ENCODE measurements at regions not wholly inside any gene's neighbourhood (a gene's known extent, or its start where the extent isn't known, plus 50 kb on each side); places are given as distances from the start of the nearest gene placed in this dataset.
A peak's percentile ranks its signal among the peaks of the same experiment; 100 is the strongest.

- FAIRE-seq (no peak), DNase-seq (no peak)
- no peaks in the 10 kb centered on the region for H3K27me3 ChIP-seq (ENCODE audit: control insufficient read depth, insufficient read depth, low read length)
- H3K9ac ChIP-seq (ENCODE audit: low read length in 3 of 3): no peak overlapping the region
- no peak overlapping the region for H3K4me3 ChIP-seq (ENCODE audit: low read length in 3 of 3)
- peaks cover 7 to 35% (median 31%) of the 10 kb centered on the region in 3 donors for H3K4me1 ChIP-seq (ENCODE audit: control insufficient read depth in 2 of 3, insufficient read depth in 2 of 3, low read depth in 1 of 3, low read length in 3 of 3)
- no peaks in the 10 kb centered on the region for H3K9me3 ChIP-seq (ENCODE audit: control insufficient read depth in 2 of 3, insufficient read depth in 1 of 3, low read length in 3 of 3)
- TF ChIP-seq, protein P1, sequence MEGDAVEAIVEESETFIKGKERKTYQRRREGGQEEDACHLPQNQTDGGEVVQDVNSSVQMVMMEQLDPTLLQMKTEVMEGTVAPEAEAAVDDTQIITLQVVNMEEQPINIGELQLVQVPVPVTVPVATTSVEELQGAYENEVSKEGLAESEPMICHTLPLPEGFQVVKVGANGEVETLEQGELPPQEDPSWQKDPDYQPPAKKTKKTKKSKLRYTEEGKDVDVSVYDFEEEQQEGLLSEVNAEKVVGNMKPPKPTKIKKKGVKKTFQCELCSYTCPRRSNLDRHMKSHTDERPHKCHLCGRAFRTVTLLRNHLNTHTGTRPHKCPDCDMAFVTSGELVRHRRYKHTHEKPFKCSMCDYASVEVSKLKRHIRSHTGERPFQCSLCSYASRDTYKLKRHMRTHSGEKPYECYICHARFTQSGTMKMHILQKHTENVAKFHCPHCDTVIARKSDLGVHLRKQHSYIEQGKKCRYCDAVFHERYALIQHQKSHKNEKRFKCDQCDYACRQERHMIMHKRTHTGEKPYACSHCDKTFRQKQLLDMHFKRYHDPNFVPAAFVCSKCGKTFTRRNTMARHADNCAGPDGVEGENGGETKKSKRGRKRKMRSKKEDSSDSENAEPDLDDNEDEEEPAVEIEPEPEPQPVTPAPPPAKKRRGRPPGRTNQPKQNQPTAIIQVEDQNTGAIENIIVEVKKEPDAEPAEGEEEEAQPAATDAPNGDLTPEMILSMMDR (IDR thresholded peaks at IDR 0.05; ENCODE audit: borderline replicate concordance, extremely low read depth, insufficient read depth): no peak
- intact Hi-C loops (cut with DNase I): no loop called here
- no peak overlapping the region for H3K27ac ChIP-seq (ENCODE audit: low read depth in 2 of 2, low read length in 2 of 2)
- no peaks in the 10 kb centered on the region for H3K36me3 ChIP-seq (ENCODE audit: control insufficient read depth in 2 of 3, insufficient read depth in 3 of 3, low read length in 3 of 3)
Measured at GRCh38 chr7:47043304-47043703, 538.6 kb downstream of the TNS3 start.

GRCh38 chr7:47042669-47043068, 539.2 kb downstream of the TNS3 start:
- DNase-seq (no peak), FAIRE-seq (no peak)
- H3K27ac ChIP-seq (ENCODE audit: low read depth in 2 of 2, low read length in 2 of 2): no peak overlapping the region
- H3K4me3 ChIP-seq (ENCODE audit: low read length in 3 of 3): no peak overlapping the region
- H3K27me3 ChIP-seq (ENCODE audit: control insufficient read depth, insufficient read depth, low read length): no peaks in the 10 kb centered on the region
- no peaks in the 10 kb centered on the region for H3K9me3 ChIP-seq (ENCODE audit: control insufficient read depth in 2 of 3, insufficient read depth in 1 of 3, low read length in 3 of 3)
- peaks cover 7 to 34% (median 28%) of the 10 kb centered on the region in 3 donors for H3K4me1 ChIP-seq (ENCODE audit: control insufficient read depth in 2 of 3, insufficient read depth in 2 of 3, low read depth in 1 of 3, low read length in 3 of 3)
- no peak overlapping the region for H3K9ac ChIP-seq (ENCODE audit: low read length in 3 of 3)
- TF ChIP-seq, protein P1 (IDR thresholded peaks at IDR 0.05; ENCODE audit: borderline replicate concordance, extremely low read depth, insufficient read depth): no peak
- intact Hi-C loops (cut with DNase I): no loop called here
- no peaks in the 10 kb centered on the region for H3K36me3 ChIP-seq (ENCODE audit: control insufficient read depth in 2 of 3, insufficient read depth in 3 of 3, low read length in 3 of 3)

DNA sequence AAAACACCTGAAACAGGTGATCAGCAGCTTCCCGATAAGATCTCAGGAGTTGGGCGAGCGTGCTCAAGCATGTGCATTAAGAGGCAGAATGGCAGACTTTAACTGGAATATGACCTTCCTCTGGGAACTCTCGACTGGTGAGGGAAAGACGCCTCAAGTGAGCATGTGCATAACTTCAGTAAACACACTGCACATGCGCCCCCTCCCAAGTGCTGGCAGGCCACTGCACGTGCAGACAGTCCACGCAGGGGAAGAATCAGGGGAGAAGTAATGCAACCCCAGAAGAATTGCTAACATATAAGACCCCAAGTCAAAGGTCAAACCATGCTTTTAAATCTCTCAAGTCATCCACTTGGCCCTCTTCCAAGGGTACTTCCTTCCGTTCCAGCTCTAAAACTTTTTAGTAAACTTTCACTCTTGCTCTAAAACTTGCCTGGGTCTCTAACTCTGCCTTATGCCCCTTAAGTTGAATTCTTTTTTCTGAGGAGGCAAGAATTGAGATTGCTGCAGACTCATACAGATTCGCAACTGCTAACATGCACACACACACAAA, 541.0 kb downstream of the TNS3 start:
- intact Hi-C loops (cut with DNase I): no loop called here
- TF ChIP-seq, protein P1 (IDR thresholded peaks at IDR 0.05; ENCODE audit: borderline replicate concordance, extremely low read depth, insufficient read depth): no peak
- no peak for FAIRE-seq
- Histone ChIP-seq H3K4me3 (ENCODE audit: low read length in 3 of 3) (no peak overlapping the region), H3K36me3 (ENCODE audit: control insufficient read depth in 2 of 3, insufficient read depth in 3 of 3, low read length in 3 of 3) (no peaks in the 10 kb centered on the region), H3K27me3 (ENCODE audit: control insufficient read depth, insufficient read depth, low read length) (no peaks in the 10 kb centered on the region), H3K4me1 (ENCODE audit: control insufficient read depth in 2 of 3, insufficient read depth in 2 of 3, low read depth in 1 of 3, low read length in 3 of 3) (peaks cover 7 to 25% (median 19%) of the 10 kb centered on the region in 3 donors), H3K9ac (ENCODE audit: low read length in 3 of 3) (no peak overlapping the region), H3K9me3 (ENCODE audit: control insufficient read depth in 2 of 3, insufficient read depth in 1 of 3, low read length in 3 of 3) (no peaks in the 10 kb centered on the region), H3K27ac (ENCODE audit: low read depth in 2 of 2, low read length in 2 of 2) (no peak overlapping the region)
- DNase-seq: peak in 3 of 5 donors; percentile 20 to 44 (median 30)

DNA sequence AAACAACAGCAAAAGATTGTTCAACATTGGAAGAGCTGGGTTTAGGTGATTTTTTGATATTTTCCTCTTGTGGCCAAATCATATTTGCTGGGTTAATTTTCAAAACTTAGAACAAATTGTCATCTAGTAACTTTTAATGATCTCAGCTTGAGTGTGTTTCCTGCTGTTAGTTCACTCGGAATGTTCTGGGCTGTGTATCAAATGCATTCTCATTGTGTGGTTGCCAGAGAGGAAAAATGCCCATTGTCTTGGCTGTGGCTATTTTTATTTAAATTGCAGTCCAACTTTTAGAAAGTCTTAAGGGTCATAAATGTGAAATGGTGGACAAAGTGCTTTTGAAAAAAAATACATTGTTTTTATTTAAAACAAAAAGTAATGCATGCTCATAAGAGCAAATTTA, 542.0 kb downstream of the TNS3 start:
- Histone ChIP-seq H3K27ac (ENCODE audit: low read depth in 2 of 2, low read length in 2 of 2) (peak overlapping the region in 1 of 2 donors; percentile 70), H3K4me1 (ENCODE audit: control insufficient read depth in 2 of 3, insufficient read depth in 2 of 3, low read depth in 1 of 3, low read length in 3 of 3) (peaks cover 4 to 18% (median 12%) of the 10 kb centered on the region in 3 donors), H3K36me3 (ENCODE audit: control insufficient read depth in 2 of 3, insufficient read depth in 3 of 3, low read length in 3 of 3) (no peaks in the 10 kb centered on the region), H3K9ac (ENCODE audit: low read length in 3 of 3) (no peak overlapping the region), H3K27me3 (ENCODE audit: control insufficient read depth, insufficient read depth, low read length) (no peaks in the 10 kb centered on the region), H3K4me3 (ENCODE audit: low read length in 3 of 3) (no peak overlapping the region), H3K9me3 (ENCODE audit: control insufficient read depth in 2 of 3, insufficient read depth in 1 of 3, low read length in 3 of 3) (no peaks in the 10 kb centered on the region)
- peak in 1 of 5 donors; percentile 64 for DNase-seq
- TF ChIP-seq, protein P1 (IDR thresholded peaks at IDR 0.05; ENCODE audit: borderline replicate concordance, extremely low read depth, insufficient read depth): no peak
- intact Hi-C loops (cut with DNase I): no loop called here
- no peak for FAIRE-seq
